ENCODE measurements at regions not wholly inside any gene's neighbourhood (a gene's known extent, or its start where the extent isn't known, plus 50 kb on each side); places are given as distances from the start of the nearest gene placed in this dataset.

DNA sequence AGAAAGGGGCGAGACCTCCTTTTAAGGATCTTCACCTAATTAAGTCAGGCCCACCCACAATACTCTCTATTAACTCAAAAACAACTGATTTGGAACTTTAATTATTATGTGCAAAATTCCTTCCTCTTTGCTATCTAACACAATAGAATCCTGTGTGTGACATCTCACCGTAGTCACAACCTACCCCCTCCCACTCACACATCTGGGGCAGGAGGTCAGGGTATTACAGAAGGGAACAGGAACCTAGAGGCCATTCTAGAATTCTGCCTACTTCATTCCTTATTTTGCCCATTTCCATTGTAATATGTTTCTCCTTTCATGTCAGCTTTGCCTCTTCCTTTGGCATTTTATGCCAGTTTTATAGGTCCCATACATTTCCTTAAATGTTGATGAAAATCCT, 829.3 kb upstream of the ID2 start:
- Mint-ChIP-seq H3K36me3 (no peaks in the 10 kb centered on the region), H3K4me1 (no peaks in the 10 kb centered on the region), H3K4me3 (no peak overlapping the region), H3K27me3 (ENCODE audit: low read depth in 3 of 3) (no peaks in the 10 kb centered on the region), H3K9me3 (peaks cover 0 to 2% (median 0%) of the 10 kb centered on the region in 7 donors), H3K27ac (peak overlapping the region in 1 of 7 donors; percentile 77)
- no peak overlapping the region for H3K4me3 ChIP-seq (replicated peaks in 1 of 3; ENCODE audit: low read depth in 2 of 3, low read length in 3 of 3)
- no peak for DNase-seq
- no peaks in the 10 kb centered on the region for H3K9me3 ChIP-seq (replicated peaks in 1 of 2; ENCODE audit: control insufficient read depth in 1 of 2, insufficient read depth in 1 of 2, low read length in 2 of 2)
- H3K4me1 ChIP-seq (ENCODE audit: control insufficient read depth in 1 of 2, insufficient read depth in 2 of 2, low read length in 2 of 2): no peaks in the 10 kb centered on the region
- no peak overlapping the region for H3K27ac ChIP-seq (ENCODE audit: low read depth in 1 of 2, low read length in 2 of 2)
- intact Hi-C loops (cut with micrococcal nuclease): no loop called here
- no peak overlapping the region for H3K9ac ChIP-seq (ENCODE audit: insufficient read depth, low read length, poor library complexity, severe bottlenecking)
- H4K20me1 ChIP-seq (ENCODE audit: insufficient read depth, low read length): no peaks in the 10 kb centered on the region
- TF ChIP-seq CTCF (IDR thresholded peaks at IDR 0.05): no peak
- no peaks in the 10 kb centered on the region for H3K36me3 ChIP-seq (replicated peaks in 1 of 2; ENCODE audit: control insufficient read depth in 1 of 2, insufficient read depth in 2 of 2, low read length in 2 of 2)
- WGBS (ENCODE audit: insufficient coverage): no CpG with 5 or more reads among the region's 2 CpGs
- no peak overlapping the region for H2AFZ ChIP-seq (ENCODE audit: insufficient read depth, low read depth, low read length, poor library complexity, severe bottlenecking)
- no peak overlapping the region for H3K4me2 ChIP-seq (replicated peaks; ENCODE audit: extremely low read depth, low read length, poor library complexity, severe bottlenecking)
- no peaks in the 10 kb centered on the region for H3K79me2 ChIP-seq (ENCODE audit: insufficient read depth, low read length)
- no peaks in the 10 kb centered on the region for H3K27me3 ChIP-seq (ENCODE audit: control insufficient read depth in 2 of 2, insufficient read depth in 2 of 2, low read length in 2 of 2)

DNA sequence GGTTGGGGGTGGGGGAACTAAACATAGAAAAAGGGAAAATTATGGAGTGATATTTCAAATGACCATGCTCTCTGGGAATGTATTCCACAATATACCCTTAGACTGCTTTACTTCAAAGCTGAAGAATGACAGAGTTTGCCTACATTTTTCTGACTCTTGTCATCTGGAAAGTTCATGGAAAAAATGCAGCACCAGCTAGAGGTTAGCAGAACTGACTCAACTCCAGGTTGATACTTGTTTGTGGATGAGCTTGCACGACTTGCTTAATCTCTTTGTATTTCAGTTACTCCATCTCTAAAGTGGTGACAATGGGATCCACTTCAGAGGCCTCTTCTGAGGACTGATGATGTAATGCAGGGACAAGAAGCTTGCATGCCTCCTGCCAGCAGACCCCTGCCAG, 824.0 kb upstream of the ID2 start:
- H3K9me3 Mint-ChIP-seq: peaks cover 0 to 2% (median 0%) of the 10 kb centered on the region in 7 donors
- TF ChIP-seq CTCF (IDR thresholded peaks at IDR 0.05): no peak
- Histone ChIP-seq H3K4me2 (replicated peaks; ENCODE audit: extremely low read depth, low read length, poor library complexity, severe bottlenecking) (no peak overlapping the region), H3K4me1 (ENCODE audit: control insufficient read depth in 1 of 2, insufficient read depth in 2 of 2, low read length in 2 of 2) (no peaks in the 10 kb centered on the region), H3K79me2 (ENCODE audit: insufficient read depth, low read length) (no peaks in the 10 kb centered on the region), H3K36me3 (replicated peaks in 1 of 2; ENCODE audit: control insufficient read depth in 1 of 2, insufficient read depth in 2 of 2, low read length in 2 of 2) (no peaks in the 10 kb centered on the region), H3K9me3 (replicated peaks in 1 of 2; ENCODE audit: control insufficient read depth in 1 of 2, insufficient read depth in 1 of 2, low read length in 2 of 2) (no peaks in the 10 kb centered on the region), H3K4me3 (replicated peaks in 1 of 3; ENCODE audit: low read depth in 2 of 3, low read length in 3 of 3) (no peak overlapping the region), H4K20me1 (ENCODE audit: insufficient read depth, low read length) (no peaks in the 10 kb centered on the region), H3K27ac (ENCODE audit: low read depth in 1 of 2, low read length in 2 of 2) (no peak overlapping the region), H3K27me3 (ENCODE audit: control insufficient read depth in 2 of 2, insufficient read depth in 2 of 2, low read length in 2 of 2) (no peaks in the 10 kb centered on the region), H3K9ac (ENCODE audit: insufficient read depth, low read length, poor library complexity, severe bottlenecking) (no peak overlapping the region), H2AFZ (ENCODE audit: insufficient read depth, low read depth, low read length, poor library complexity, severe bottlenecking) (no peak overlapping the region)
- no peaks in the 10 kb centered on the region for H3K4me1 Mint-ChIP-seq
- no peaks in the 10 kb centered on the region for H3K36me3 Mint-ChIP-seq
- H3K4me3 Mint-ChIP-seq: no peak overlapping the region
- intact Hi-C loops (cut with micrococcal nuclease): no loop called here
- H3K27ac Mint-ChIP-seq: no peak overlapping the region
- H3K27me3 Mint-ChIP-seq (ENCODE audit: low read depth in 3 of 3): peaks cover 0 to 2% (median 0%) of the 10 kb centered on the region in 3 donors
- no CpG with 5 or more reads among the region's 1 CpG for WGBS (ENCODE audit: insufficient coverage)
- no peak for DNase-seq

Measured in CD14-positive monocyte (primary cell).